CD4-positive, alpha-beta T cell treated with Interleukin-12 subunit alpha and Interleukin-12 subunit beta, for 1 hour (primary cell): ENCODE measurements at regions not wholly inside any gene's neighbourhood (a gene's known extent, or its start where the extent isn't known, plus 50 kb on each side); places are given as distances from the start of the nearest gene placed in this dataset.
"Not testable (repeated sequence)": the region's sequence is repeated elsewhere in the genome, so short reads cannot be mapped to it uniquely, and the experiment has no call there.

Experiments used
- DNase-seq: peaks from one replicate; pipeline ENCODE4 v3.0.0-alpha.2; 2020

- no peak for DNase-seq
These were observed 754.3 kb upstream of the GRAMD2B start for GRCh38 chr5:125668884-125669283.

- DNase-seq, result no peak
These were observed 749.8 kb upstream of the GRAMD2B start for GRCh38 chr5:125673359-125673950.

- DNase-seq, result no peak
These were observed 743.7 kb upstream of the GRAMD2B start for GRCh38 chr5:125679522-125679921.

- DNase-seq, result no peak
These were observed 739.5 kb upstream of the GRAMD2B start for GRCh38 chr5:125683669-125684068.

- no peak for DNase-seq
These were observed 737.4 kb upstream of the GRAMD2B start for GRCh38 chr5:125685771-125686170.

GRCh38 chr5:125691738-125692530 lies 731.3 kb upstream of the GRAMD2B start:
- not testable (repeated sequence) for DNase-seq

- no peak for DNase-seq
These were observed 727.1 kb upstream of the GRAMD2B start for GRCh38 chr5:125695996-125696655.

GRCh38 chr5:125696762-125697161 lies 726.4 kb upstream of the GRAMD2B start:
- DNase-seq, result no peak

GRCh38 chr5:125698420-125698819 lies 724.8 kb upstream of the GRAMD2B start:
- no peak for DNase-seq

- DNase-seq, result no peak
These were observed 723.3 kb upstream of the GRAMD2B start for GRCh38 chr5:125699860-125700259.

- DNase-seq, result no peak
These were observed 722.8 kb upstream of the GRAMD2B start for GRCh38 chr5:125700380-125700861.

GRCh38 chr5:125703616-125704015 lies 719.6 kb upstream of the GRAMD2B start:
- no peak for DNase-seq

GRCh38 chr5:125704888-125705287 lies 718.3 kb upstream of the GRAMD2B start:
- no peak for DNase-seq

- no peak for DNase-seq
These were observed 714.6 kb upstream of the GRAMD2B start for GRCh38 chr5:125708583-125708982.

- DNase-seq, result no peak
These were observed 712.5 kb upstream of the GRAMD2B start for GRCh38 chr5:125710745-125711144.

GRCh38 chr5:125712397-125712796 lies 710.8 kb upstream of the GRAMD2B start:
- DNase-seq, result no peak

- DNase-seq, result no peak
These were observed 710.0 kb upstream of the GRAMD2B start for GRCh38 chr5:125713109-125713805.

GRCh38 chr5:125715216-125715615 lies 708.0 kb upstream of the GRAMD2B start:
- no peak for DNase-seq

- no peak for DNase-seq
These were observed 706.0 kb upstream of the GRAMD2B start for GRCh38 chr5:125717209-125717608.

GRCh38 chr5:125719681-125720347 lies 703.4 kb upstream of the GRAMD2B start:
- no peak for DNase-seq

GRCh38 chr5:125720348-125720685 lies 702.9 kb upstream of the GRAMD2B start:
- no peak for DNase-seq

- no peak for DNase-seq
These were observed 702.5 kb upstream of the GRAMD2B start for GRCh38 chr5:125720721-125721120.

GRCh38 chr5:125722550-125722949 lies 700.7 kb upstream of the GRAMD2B start:
- DNase-seq, result no peak
